BLaER1 treated with 17β-estradiol and CSF1 and Interleukin-3, amounts not matched to agents 10 nM and 100 nM (cell line): ENCODE measurements at regions not wholly inside any gene's neighbourhood (a gene's known extent, or its start where the extent isn't known, plus 50 kb on each side); places are given as distances from the start of the nearest gene placed in this dataset.

Experiments used
- H3K27ac ChIP-seq, 11 experiments: shearing (Covaris generic); formaldehyde crosslinking; 2 replicates each; pipeline ENCODE4 v1.8.1; 2022
- H3K27me3 ChIP-seq, 11 experiments: shearing (Covaris generic); formaldehyde crosslinking; 2 replicates each; pipeline ENCODE4 v1.8.1; 2022
- H3K36me3 ChIP-seq, 11 experiments: shearing (Covaris generic); formaldehyde crosslinking; 2 replicates each; pipeline ENCODE4 v1.8.1; 2022
- H3K4me1 ChIP-seq, 10 experiments: shearing (Covaris generic); formaldehyde crosslinking; 2 replicates each; pipeline ENCODE4 v1.8.1; 2022
- H3K4me2 ChIP-seq, 11 experiments: shearing (Covaris generic); formaldehyde crosslinking; 2 replicates each; pipeline ENCODE4 v1.8.1; 2022
- H3K4me3 ChIP-seq, 10 experiments: shearing (Covaris generic); formaldehyde crosslinking; 2 replicates each; pipeline ENCODE4 v1.8.1; 2022
- H3K9ac ChIP-seq, 11 experiments: shearing (Covaris generic); formaldehyde crosslinking; 2 replicates each; pipeline ENCODE4 v1.8.1; 2022
- H3K9me3 ChIP-seq, 11 experiments: shearing (Covaris generic); formaldehyde crosslinking; replicated peaks in 1 of 11; 2 replicates each; pipeline ENCODE4 v1.8.1; 2022
- H4K20me1 ChIP-seq, 11 experiments: shearing (Covaris generic); formaldehyde crosslinking; 2 replicates each; pipeline ENCODE4 v1.8.1; 2022
- Cebpa-rat ChIP-seq, 11 experiments: shearing (Covaris generic); IDR thresholded peaks; 2 replicates each; pipeline ENCODE4 v1.8.1; 2022

GRCh38 chr6:82419132-82419581, 55.5 kb downstream of the TPBG start:
- no peak for TF ChIP-seq Cebpa-rat (IDR thresholded peaks at IDR 0.05)
- H4K20me1 ChIP-seq, result no peaks in the 10 kb centered on the region
- no peak overlapping the region for H3K4me2 ChIP-seq
- H3K4me3 ChIP-seq, result no peak overlapping the region
- H3K36me3 ChIP-seq, result no peaks in the 10 kb centered on the region
- no peaks in the 10 kb centered on the region for H3K9me3 ChIP-seq
- no peak overlapping the region for H3K27ac ChIP-seq
- no peaks in the 10 kb centered on the region for H3K4me1 ChIP-seq
- no peaks in the 10 kb centered on the region for H3K27me3 ChIP-seq
- H3K9ac ChIP-seq, result no peak overlapping the region

DNA sequence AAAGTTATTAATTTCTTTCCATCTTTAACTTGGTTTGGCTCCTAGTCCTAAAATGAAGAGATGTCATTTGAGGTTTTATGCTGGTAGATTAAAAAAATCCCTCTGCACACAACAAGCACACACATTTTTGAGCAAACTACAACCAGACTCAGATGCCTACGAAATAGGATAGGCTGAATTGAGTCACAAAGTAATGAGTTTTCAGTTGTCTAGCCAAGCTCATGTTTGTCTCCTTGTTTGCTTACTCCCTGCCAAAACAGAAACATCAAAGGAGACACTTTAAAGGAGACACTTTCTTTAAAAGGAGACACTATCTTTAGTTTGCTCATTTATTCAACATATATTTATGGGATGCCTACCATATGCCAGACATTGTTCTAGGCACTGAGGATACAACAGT, 56.2 kb downstream of the TPBG start:
- H3K9me3 ChIP-seq, result no peaks in the 10 kb centered on the region

DNA sequence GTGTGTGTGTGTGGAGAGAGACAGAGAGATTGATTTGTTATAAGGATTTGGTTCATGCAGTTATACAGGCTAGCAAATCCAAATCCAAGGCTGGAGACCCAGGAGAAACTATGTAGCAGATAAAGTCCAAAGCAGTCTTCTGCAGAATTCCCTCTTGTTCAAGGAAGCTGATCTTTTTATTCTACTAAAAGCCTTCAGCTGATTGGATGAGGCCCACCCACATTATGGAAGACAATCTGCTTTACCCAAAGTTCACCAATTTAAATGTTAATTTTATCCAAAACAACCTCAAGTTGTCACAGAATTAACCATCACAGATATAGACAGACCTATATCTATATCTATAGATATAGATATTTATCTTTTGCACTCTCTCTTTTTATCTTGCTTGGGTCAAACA, 67.0 kb downstream of the TPBG start:
- Histone ChIP-seq H4K20me1 (no peaks in the 10 kb centered on the region), H3K4me3 (no peak overlapping the region), H3K27me3 (no peaks in the 10 kb centered on the region), H3K27ac (no peak overlapping the region), H3K4me2 (no peak overlapping the region), H3K9ac (no peak overlapping the region), H3K9me3 (no peaks in the 10 kb centered on the region), H3K4me1 (no peaks in the 10 kb centered on the region), H3K36me3 (no peaks in the 10 kb centered on the region)
- no peak for TF ChIP-seq Cebpa-rat (IDR thresholded peaks at IDR 0.05)

More for the DNA sequence above, 56.2 kb downstream of the TPBG start:
- Histone ChIP-seq H3K9ac (no peak overlapping the region), H3K36me3 (no peaks in the 10 kb centered on the region), H4K20me1 (no peaks in the 10 kb centered on the region), H3K27me3 (no peaks in the 10 kb centered on the region), H3K4me1 (no peaks in the 10 kb centered on the region), H3K27ac (no peak overlapping the region), H3K4me3 (no peak overlapping the region), H3K4me2 (no peak overlapping the region)
- TF ChIP-seq Cebpa-rat (IDR thresholded peaks at IDR 0.05), result no peak

GRCh38 chr6:82436740-82437139, 73.1 kb downstream of the TPBG start:
- H3K4me1 ChIP-seq, result no peaks in the 10 kb centered on the region
- no peak overlapping the region for H3K4me3 ChIP-seq

DNA sequence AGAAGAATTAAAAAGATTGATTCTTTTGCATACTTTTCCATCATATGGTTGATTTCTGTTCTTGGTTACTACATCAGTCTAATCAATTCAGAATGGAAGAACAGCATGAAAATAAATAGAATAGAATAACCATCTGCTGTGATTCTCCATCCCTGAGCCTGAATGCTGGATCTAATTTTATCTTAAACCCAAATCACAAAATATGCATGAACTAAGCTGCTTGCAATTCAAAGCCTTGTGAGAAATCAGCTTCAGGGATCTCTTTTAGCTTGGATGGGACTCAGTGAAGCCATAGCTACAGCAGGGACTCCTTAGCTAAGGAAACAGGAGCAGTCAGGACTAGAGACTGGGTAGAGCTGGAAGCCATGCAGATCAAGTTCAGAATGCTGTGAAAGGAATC, 74.1 kb downstream of the TPBG start:
- Histone ChIP-seq H3K4me1 (no peaks in the 10 kb centered on the region), H3K27me3 (no peaks in the 10 kb centered on the region), H3K4me3 (no peak overlapping the region), H3K36me3 (no peaks in the 10 kb centered on the region), H3K9me3 (no peaks in the 10 kb centered on the region), H3K4me2 (no peak overlapping the region), H3K9ac (no peak overlapping the region), H4K20me1 (no peaks in the 10 kb centered on the region), H3K27ac (no peak overlapping the region)
- no peak for TF ChIP-seq Cebpa-rat (IDR thresholded peaks at IDR 0.05)

More at GRCh38 chr6:82436740-82437139, 73.1 kb downstream of the TPBG start:
- Histone ChIP-seq H3K27me3 (no peaks in the 10 kb centered on the region), H3K4me2 (no peak overlapping the region), H4K20me1 (no peaks in the 10 kb centered on the region), H3K36me3 (no peaks in the 10 kb centered on the region), H3K9ac (no peak overlapping the region), H3K9me3 (no peaks in the 10 kb centered on the region), H3K27ac (no peak overlapping the region)
- no peak for TF ChIP-seq Cebpa-rat (IDR thresholded peaks at IDR 0.05)

DNA sequence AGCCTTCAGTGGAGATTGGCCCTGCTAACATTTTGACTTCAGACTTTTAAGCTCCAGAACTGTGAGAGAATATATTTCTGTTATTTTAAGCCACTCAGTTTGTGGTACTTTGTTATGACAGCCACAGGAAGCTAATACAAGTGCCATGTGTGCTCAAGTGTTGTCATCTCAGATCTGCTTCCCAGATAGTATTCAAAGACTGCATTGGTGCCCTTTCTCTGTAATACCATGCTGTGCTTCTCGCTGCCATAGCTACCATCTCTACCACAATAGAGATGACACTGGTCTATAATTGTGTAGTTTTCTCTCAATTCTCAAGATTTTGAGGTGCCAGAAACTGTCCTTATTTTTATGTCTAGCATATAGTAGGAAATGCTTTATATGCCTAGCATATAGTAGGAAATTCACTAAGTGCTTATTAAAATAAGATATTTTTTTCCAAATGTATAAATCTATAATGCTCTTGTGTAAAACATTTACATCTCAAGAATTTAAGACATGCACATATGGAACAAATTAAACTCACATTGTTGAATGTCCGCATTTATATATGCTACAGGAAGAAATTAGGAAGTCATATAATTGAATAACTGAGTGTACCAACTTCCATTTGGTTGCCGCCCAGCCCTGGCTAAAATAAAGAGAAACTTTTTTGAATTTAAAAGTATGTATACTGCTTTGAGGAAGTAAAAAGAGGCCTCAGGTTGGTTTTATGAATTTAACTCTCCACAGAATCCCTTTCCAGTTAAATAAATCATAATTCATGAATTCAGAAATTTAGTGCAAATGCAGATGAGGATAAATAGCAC, 77.6 kb downstream of the TPBG start:
- H3K4me2 ChIP-seq, result no peak overlapping the region
- no peaks in the 10 kb centered on the region for H4K20me1 ChIP-seq
- no peak overlapping the region for H3K9ac ChIP-seq
- H3K36me3 ChIP-seq, result no peaks in the 10 kb centered on the region
- no peak overlapping the region for H3K27ac ChIP-seq
- H3K4me1 ChIP-seq, result no peaks in the 10 kb centered on the region
- H3K4me3 ChIP-seq, result no peak overlapping the region
- H3K27me3 ChIP-seq, result no peaks in the 10 kb centered on the region
- no peaks in the 10 kb centered on the region for H3K9me3 ChIP-seq
- no peak for TF ChIP-seq Cebpa-rat (IDR thresholded peaks at IDR 0.05)

DNA sequence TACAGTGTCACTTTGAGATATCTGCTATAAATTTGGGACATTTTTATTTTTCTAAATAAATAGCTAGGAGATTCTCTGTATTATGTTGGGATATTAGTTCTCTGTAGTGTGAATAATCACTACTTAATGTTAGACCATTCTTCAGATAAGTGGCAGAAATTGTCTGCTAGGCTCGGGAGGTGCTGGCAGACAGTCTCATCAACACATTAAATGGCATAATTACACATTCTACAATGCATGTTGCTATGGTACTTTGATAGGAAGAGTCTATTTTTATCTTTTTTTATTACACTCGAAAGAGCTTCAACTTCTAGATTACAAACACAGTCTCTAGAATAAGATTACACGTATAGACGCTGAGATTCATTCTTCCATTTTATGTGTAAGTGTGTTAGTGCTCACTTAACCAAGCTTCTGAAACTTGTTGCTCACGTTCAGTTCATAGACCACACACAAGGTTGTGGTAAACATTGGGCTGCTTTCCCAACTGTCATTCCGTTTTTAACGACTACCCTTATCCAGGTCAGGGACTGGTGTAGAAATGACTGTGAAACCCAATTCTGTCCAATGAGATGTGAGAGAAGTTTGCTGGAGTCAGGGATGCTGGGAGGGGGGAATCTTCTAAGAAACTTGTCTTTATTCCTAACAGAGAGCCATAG, 78.6 kb downstream of the TPBG start:
- Histone ChIP-seq H3K27me3 (no peaks in the 10 kb centered on the region), H3K9ac (no peak overlapping the region), H3K27ac (no peak overlapping the region), H3K4me1 (no peaks in the 10 kb centered on the region), H3K36me3 (no peaks in the 10 kb centered on the region), H3K4me3 (no peak overlapping the region), H3K9me3 (no peaks in the 10 kb centered on the region), H4K20me1 (no peaks in the 10 kb centered on the region), H3K4me2 (no peak overlapping the region)
- no peak for TF ChIP-seq Cebpa-rat (IDR thresholded peaks at IDR 0.05)

GRCh38 chr6:82458147-82458546, 94.5 kb downstream of the TPBG start:
- H3K27ac ChIP-seq, result no peak overlapping the region
- H3K4me2 ChIP-seq, result no peak overlapping the region
- no peaks in the 10 kb centered on the region for H3K36me3 ChIP-seq
- no peaks in the 10 kb centered on the region for H3K9me3 ChIP-seq
- TF ChIP-seq Cebpa-rat (IDR thresholded peaks at IDR 0.05), result no peak
- no peaks in the 10 kb centered on the region for H3K4me1 ChIP-seq
- H4K20me1 ChIP-seq, result no peaks in the 10 kb centered on the region
- H3K4me3 ChIP-seq, result no peak overlapping the region
- H3K27me3 ChIP-seq, result no peaks in the 10 kb centered on the region
- H3K9ac ChIP-seq, result no peak overlapping the region

DNA sequence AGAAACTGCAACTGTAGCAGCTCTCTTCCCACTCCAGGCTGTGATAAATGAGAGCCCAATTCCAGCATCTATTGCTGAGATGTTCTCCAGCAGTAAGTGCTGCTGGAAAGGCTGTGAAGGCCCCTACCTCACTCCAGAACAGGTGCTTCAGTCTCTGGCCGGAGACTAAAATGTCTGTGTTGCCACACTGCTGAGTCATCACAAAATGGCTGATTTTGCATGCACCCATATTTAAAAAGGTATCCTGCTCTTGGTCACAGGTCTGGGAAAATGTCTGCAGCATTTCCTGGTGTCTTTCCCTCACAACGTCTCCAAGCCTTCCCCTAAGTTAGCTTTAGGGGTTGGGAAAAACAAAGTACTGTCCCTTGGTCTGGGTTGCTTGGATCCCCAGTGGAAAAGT, 95.1 kb downstream of the TPBG start:
- no peaks in the 10 kb centered on the region for H4K20me1 ChIP-seq
- no peak overlapping the region for H3K4me3 ChIP-seq
- no peaks in the 10 kb centered on the region for H3K4me1 ChIP-seq
- no peak overlapping the region for H3K9ac ChIP-seq
- H3K27ac ChIP-seq, result no peak overlapping the region
- H3K4me2 ChIP-seq, result no peak overlapping the region
- no peaks in the 10 kb centered on the region for H3K36me3 ChIP-seq
- no peaks in the 10 kb centered on the region for H3K27me3 ChIP-seq
- TF ChIP-seq Cebpa-rat (IDR thresholded peaks at IDR 0.05), result no peak
- H3K9me3 ChIP-seq, result no peaks in the 10 kb centered on the region

GRCh38 chr6:82461536-82461935, 97.9 kb downstream of the TPBG start:
- H3K27me3 ChIP-seq, result no peaks in the 10 kb centered on the region
- H3K36me3 ChIP-seq, result no peaks in the 10 kb centered on the region
- no peak for TF ChIP-seq Cebpa-rat (IDR thresholded peaks at IDR 0.05)
- no peaks in the 10 kb centered on the region for H3K9me3 ChIP-seq
- no peak overlapping the region for H3K4me2 ChIP-seq
- no peaks in the 10 kb centered on the region for H4K20me1 ChIP-seq
- H3K4me1 ChIP-seq, result no peaks in the 10 kb centered on the region
- no peak overlapping the region for H3K27ac ChIP-seq
- H3K9ac ChIP-seq, result no peak overlapping the region
- no peak overlapping the region for H3K4me3 ChIP-seq
